ENCODE measurements at regions not wholly inside any gene's neighbourhood (a gene's known extent, or its start where the extent isn't known, plus 50 kb on each side); places are given as distances from the start of the nearest gene placed in this dataset.

GRCh38 chr4:13922459-13922858 lies 294.9 kb upstream of the BOD1L1 start:
- in situ Hi-C loops (cut with HindIII; ENCODE audit: low sequenced_read_pairs), result loop anchor here (5.0 kb wide), 2 partner anchors 35 to 65 kb away; no protein-coding TSS in a partner anchor

GRCh38 chr4:13922873-13923645 lies 295.5 kb upstream of the BOD1L1 start:
- in situ Hi-C loops (cut with HindIII; ENCODE audit: low sequenced_read_pairs), result loop anchor here (5.0 kb wide), 2 partner anchors 36 to 64 kb away; no protein-coding TSS in a partner anchor

- in situ Hi-C loops (cut with HindIII; ENCODE audit: low sequenced_read_pairs), result loop anchor here (5.0 kb wide), 2 partner anchors 38 to 62 kb away; no protein-coding TSS in a partner anchor
Observed at GRCh38 chr4:13924900-13925299, 297.4 kb upstream of the BOD1L1 start.

GRCh38 chr4:13928214-13928613 lies 300.7 kb upstream of the BOD1L1 start:
- in situ Hi-C loops (cut with HindIII; ENCODE audit: low sequenced_read_pairs), result no loop called here

GRCh38 chr4:13930155-13930554 lies 302.6 kb upstream of the BOD1L1 start:
- in situ Hi-C loops (cut with HindIII; ENCODE audit: low sequenced_read_pairs), result no loop called here

GRCh38 chr4:13933191-13933590 lies 305.7 kb upstream of the BOD1L1 start:
- in situ Hi-C loops (cut with HindIII; ENCODE audit: low sequenced_read_pairs), result no loop called here

- in situ Hi-C loops (cut with HindIII; ENCODE audit: low sequenced_read_pairs), result no loop called here
Observed at GRCh38 chr4:13938299-13938698, 310.8 kb upstream of the BOD1L1 start.

- in situ Hi-C loops (cut with HindIII; ENCODE audit: low sequenced_read_pairs), result no loop called here
Observed at GRCh38 chr4:13940921-13941320, 313.4 kb upstream of the BOD1L1 start.

GRCh38 chr4:13942977-13943376 lies 315.5 kb upstream of the BOD1L1 start:
- in situ Hi-C loops (cut with HindIII; ENCODE audit: low sequenced_read_pairs), result no loop called here

- in situ Hi-C loops (cut with HindIII; ENCODE audit: low sequenced_read_pairs), result no loop called here
Observed at GRCh38 chr4:13944095-13944511, 316.6 kb upstream of the BOD1L1 start.

GRCh38 chr4:13947921-13948320 lies 320.4 kb upstream of the BOD1L1 start:
- in situ Hi-C loops (cut with HindIII; ENCODE audit: low sequenced_read_pairs), result no loop called here

GRCh38 chr4:13950491-13950890 lies 323.0 kb upstream of the BOD1L1 start:
- in situ Hi-C loops (cut with HindIII; ENCODE audit: low sequenced_read_pairs), result no loop called here

GRCh38 chr4:13953083-13953482 lies 325.6 kb upstream of the BOD1L1 start:
- in situ Hi-C loops (cut with HindIII; ENCODE audit: low sequenced_read_pairs), result no loop called here

- in situ Hi-C loops (cut with HindIII; ENCODE audit: low sequenced_read_pairs), result no loop called here
Observed at GRCh38 chr4:13955551-13955950, 328.0 kb upstream of the BOD1L1 start.

GRCh38 chr4:13956947-13957346 lies 329.4 kb upstream of the BOD1L1 start:
- in situ Hi-C loops (cut with HindIII; ENCODE audit: low sequenced_read_pairs), result no loop called here

- in situ Hi-C loops (cut with HindIII; ENCODE audit: low sequenced_read_pairs), result no loop called here
Observed at GRCh38 chr4:13957871-13958270, 330.3 kb upstream of the BOD1L1 start.

- in situ Hi-C loops (cut with HindIII; ENCODE audit: low sequenced_read_pairs), result no loop called here
Observed at GRCh38 chr4:13963601-13964000, 336.1 kb upstream of the BOD1L1 start.

GRCh38 chr4:13966231-13967195 lies 339.0 kb upstream of the BOD1L1 start:
- in situ Hi-C loops (cut with HindIII; ENCODE audit: low sequenced_read_pairs), result no loop called here

GRCh38 chr4:13968723-13969122 lies 341.2 kb upstream of the BOD1L1 start:
- in situ Hi-C loops (cut with HindIII; ENCODE audit: low sequenced_read_pairs), result no loop called here

GRCh38 chr4:13970349-13970748 lies 342.8 kb upstream of the BOD1L1 start:
- in situ Hi-C loops (cut with HindIII; ENCODE audit: low sequenced_read_pairs), result no loop called here

GRCh38 chr4:13977746-13978145 lies 350.2 kb upstream of the BOD1L1 start:
- in situ Hi-C loops (cut with HindIII; ENCODE audit: low sequenced_read_pairs), result no loop called here
